ENCODE measurements at regions not wholly inside any gene's neighbourhood (a gene's known extent, or its start where the extent isn't known, plus 50 kb on each side); places are given as distances from the start of the nearest gene placed in this dataset.
"Not testable (repeated sequence)": the region's sequence is repeated elsewhere in the genome, so short reads cannot be mapped to it uniquely, and the experiment has no call there.

DNA sequence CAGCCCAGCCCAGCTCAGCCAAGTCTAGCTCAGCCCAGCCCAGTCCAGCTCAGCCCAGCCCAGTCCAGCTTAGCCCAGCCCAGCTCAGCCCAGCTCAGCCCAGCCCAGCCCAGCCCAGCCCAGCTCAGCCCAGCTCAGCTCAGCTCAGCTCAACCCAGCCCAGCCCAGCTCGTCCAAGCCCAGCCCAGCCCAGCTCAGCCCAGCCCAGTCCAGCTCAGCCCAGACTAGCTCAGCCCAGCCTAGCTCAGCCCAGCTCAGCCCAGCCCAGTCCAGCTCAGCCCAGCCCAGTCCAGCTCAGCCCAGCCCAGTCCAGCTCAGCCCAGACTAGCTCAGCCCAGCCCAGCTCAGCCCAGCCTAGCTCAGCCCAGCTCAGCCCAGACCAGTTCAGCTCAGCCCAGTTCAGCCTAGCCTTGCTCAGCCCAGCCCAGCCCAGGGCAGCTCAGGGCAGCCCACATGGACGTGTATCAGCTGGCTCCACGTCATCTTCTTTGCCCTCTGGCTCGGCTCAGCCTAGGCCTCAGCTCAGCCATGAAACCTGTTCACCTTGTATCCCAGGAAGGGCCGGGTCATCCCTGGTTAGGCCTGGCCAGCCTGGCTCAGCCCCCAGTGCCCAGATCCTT, 185.6 kb downstream of the TMEM121 start:
- H3K4me2 ChIP-seq (ENCODE audit: low read length): no peak overlapping the region
- no peaks in the 10 kb centered on the region for H3K27me3 ChIP-seq (ENCODE audit: control insufficient read depth, low read length)
- no peaks in the 10 kb centered on the region for H3K79me2 ChIP-seq (ENCODE audit: control insufficient read depth, low read length)
- H3K36me3 ChIP-seq (ENCODE audit: control insufficient read depth, low read length): no peaks in the 10 kb centered on the region
- peaks cover 23% of the 10 kb centered on the region for H3K4me1 ChIP-seq (ENCODE audit: control insufficient read depth, low read length)
- no peaks in the 10 kb centered on the region for H3K9me3 ChIP-seq (ENCODE audit: control insufficient read depth, insufficient read depth, low read length)
- H3F3A ChIP-seq (ENCODE audit: control insufficient read depth, insufficient read depth): no peaks in the 10 kb centered on the region
- TF ChIP-seq EZH2phosphoT487 (IDR thresholded peaks at IDR 0.05; ENCODE audit: borderline replicate concordance, low read length): no peak
- TF ChIP-seq, protein P1, sequence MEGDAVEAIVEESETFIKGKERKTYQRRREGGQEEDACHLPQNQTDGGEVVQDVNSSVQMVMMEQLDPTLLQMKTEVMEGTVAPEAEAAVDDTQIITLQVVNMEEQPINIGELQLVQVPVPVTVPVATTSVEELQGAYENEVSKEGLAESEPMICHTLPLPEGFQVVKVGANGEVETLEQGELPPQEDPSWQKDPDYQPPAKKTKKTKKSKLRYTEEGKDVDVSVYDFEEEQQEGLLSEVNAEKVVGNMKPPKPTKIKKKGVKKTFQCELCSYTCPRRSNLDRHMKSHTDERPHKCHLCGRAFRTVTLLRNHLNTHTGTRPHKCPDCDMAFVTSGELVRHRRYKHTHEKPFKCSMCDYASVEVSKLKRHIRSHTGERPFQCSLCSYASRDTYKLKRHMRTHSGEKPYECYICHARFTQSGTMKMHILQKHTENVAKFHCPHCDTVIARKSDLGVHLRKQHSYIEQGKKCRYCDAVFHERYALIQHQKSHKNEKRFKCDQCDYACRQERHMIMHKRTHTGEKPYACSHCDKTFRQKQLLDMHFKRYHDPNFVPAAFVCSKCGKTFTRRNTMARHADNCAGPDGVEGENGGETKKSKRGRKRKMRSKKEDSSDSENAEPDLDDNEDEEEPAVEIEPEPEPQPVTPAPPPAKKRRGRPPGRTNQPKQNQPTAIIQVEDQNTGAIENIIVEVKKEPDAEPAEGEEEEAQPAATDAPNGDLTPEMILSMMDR (IDR thresholded peaks at IDR 0.05; ENCODE audit: low read depth, low read length, poor library complexity, severe bottlenecking): no peak
- no peaks in the 10 kb centered on the region for H4K20me1 ChIP-seq (ENCODE audit: control insufficient read depth, insufficient read depth, low read depth, low read length)
- H3K4me3 ChIP-seq (ENCODE audit: low read length): no peak overlapping the region
- no peaks in the 10 kb centered on the region for H3K9me2 ChIP-seq (replicated peaks; ENCODE audit: control insufficient read depth, low read length)
- H3K27ac ChIP-seq (ENCODE audit: low read depth, low read length): no peak overlapping the region

DNA sequence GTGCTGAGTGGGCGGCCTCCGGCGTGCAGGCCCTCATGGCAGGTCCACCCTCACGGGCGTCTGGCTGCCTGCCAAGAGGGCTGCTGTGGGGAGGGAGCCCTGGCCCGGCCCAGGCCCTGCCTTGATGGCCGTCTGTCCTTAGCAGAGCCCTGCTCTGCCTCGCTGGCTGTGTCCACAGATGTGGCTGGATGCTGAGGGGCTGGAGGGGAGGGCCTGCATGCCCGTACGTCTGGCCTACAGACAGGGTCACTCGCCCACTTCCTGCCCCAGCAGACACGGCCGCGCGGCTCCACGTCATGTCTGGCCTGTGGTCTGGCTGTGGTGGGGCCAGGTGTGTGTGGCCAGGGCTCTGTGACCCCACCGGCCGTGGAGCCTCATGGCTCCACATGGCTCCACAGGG, 186.3 kb downstream of the TMEM121 start:
- not testable (repeated sequence) for H3K27me3 ChIP-seq (ENCODE audit: control insufficient read depth, low read length); H3K9me3 ChIP-seq (ENCODE audit: control insufficient read depth, insufficient read depth, low read length)

DNA sequence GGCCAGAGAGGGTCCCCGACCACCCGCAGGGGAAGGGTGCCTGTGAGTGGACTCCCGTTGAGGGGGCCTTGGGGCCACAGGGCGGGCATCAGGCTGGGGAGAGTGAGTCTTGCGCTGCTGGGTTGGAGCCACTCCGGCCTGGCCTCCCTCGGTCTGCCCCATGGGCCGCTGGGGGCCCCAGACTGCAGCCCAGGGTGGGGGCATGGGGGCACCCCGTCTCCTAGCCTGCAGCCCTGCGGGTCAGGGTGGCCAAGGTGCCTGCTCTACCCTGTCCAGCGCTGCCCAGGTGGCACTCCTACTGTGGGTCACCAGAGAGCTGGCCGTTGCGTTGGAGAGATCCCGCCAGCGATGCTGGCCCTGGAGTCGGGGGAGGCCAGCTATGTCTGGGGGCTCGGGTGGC, 186.8 kb downstream of the TMEM121 start:
- H3K4me3 ChIP-seq (ENCODE audit: low read length); H3K27me3 ChIP-seq (ENCODE audit: control insufficient read depth, low read length); H3K79me2 ChIP-seq (ENCODE audit: control insufficient read depth, low read length); H3K9me2 ChIP-seq (replicated peaks; ENCODE audit: control insufficient read depth, low read length); H4K20me1 ChIP-seq (ENCODE audit: control insufficient read depth, insufficient read depth, low read depth, low read length); H3K4me2 ChIP-seq (ENCODE audit: low read length); H3K36me3 ChIP-seq (ENCODE audit: control insufficient read depth, low read length); H3K9me3 ChIP-seq (ENCODE audit: control insufficient read depth, insufficient read depth, low read length); H3K27ac ChIP-seq (ENCODE audit: low read depth, low read length); H3F3A ChIP-seq (ENCODE audit: control insufficient read depth, insufficient read depth): not testable (repeated sequence)
- H3K4me1 ChIP-seq (ENCODE audit: control insufficient read depth, low read length): peaks cover 19% of the 10 kb centered on the region

More for the DNA sequence above, 186.3 kb downstream of the TMEM121 start:
- not testable (repeated sequence) for H3K9me2 ChIP-seq (replicated peaks; ENCODE audit: control insufficient read depth, low read length); H3F3A ChIP-seq (ENCODE audit: control insufficient read depth, insufficient read depth); H3K27ac ChIP-seq (ENCODE audit: low read depth, low read length); H3K36me3 ChIP-seq (ENCODE audit: control insufficient read depth, low read length); H4K20me1 ChIP-seq (ENCODE audit: control insufficient read depth, insufficient read depth, low read depth, low read length); H3K4me3 ChIP-seq (ENCODE audit: low read length); H3K79me2 ChIP-seq (ENCODE audit: control insufficient read depth, low read length); H3K4me2 ChIP-seq (ENCODE audit: low read length)
- peaks cover 19% of the 10 kb centered on the region for H3K4me1 ChIP-seq (ENCODE audit: control insufficient read depth, low read length)

DNA sequence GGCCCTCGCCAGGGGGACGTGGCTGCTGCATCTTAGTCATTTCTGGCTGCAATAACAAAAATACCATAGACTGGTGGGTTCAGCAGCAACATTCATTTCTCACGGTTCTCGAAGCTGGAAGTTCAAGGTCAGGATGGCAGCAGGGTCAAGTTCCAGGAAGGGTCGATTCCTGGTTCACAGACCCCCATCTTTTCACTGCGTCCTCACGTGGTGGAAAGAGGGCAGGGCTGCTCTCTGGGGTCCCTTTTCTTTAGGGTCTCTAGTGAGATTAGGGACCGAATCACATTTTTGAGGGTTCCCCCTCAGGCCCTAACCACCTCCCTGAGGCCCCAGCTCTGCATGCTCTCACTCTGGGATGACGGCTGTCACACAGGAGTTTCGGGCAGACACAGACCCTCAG, 187.5 kb downstream of the TMEM121 start:
- not testable (repeated sequence) for H3K27ac ChIP-seq (ENCODE audit: low read depth, low read length); H3K4me3 ChIP-seq (ENCODE audit: low read length); H3K36me3 ChIP-seq (ENCODE audit: control insufficient read depth, low read length); H3K9me2 ChIP-seq (replicated peaks; ENCODE audit: control insufficient read depth, low read length); H3K9me3 ChIP-seq (ENCODE audit: control insufficient read depth, insufficient read depth, low read length); H4K20me1 ChIP-seq (ENCODE audit: control insufficient read depth, insufficient read depth, low read depth, low read length); H3K79me2 ChIP-seq (ENCODE audit: control insufficient read depth, low read length); H3K4me2 ChIP-seq (ENCODE audit: low read length); H3F3A ChIP-seq (ENCODE audit: control insufficient read depth, insufficient read depth); H3K27me3 ChIP-seq (ENCODE audit: control insufficient read depth, low read length)
- peaks cover 12% of the 10 kb centered on the region for H3K4me1 ChIP-seq (ENCODE audit: control insufficient read depth, low read length)

DNA sequence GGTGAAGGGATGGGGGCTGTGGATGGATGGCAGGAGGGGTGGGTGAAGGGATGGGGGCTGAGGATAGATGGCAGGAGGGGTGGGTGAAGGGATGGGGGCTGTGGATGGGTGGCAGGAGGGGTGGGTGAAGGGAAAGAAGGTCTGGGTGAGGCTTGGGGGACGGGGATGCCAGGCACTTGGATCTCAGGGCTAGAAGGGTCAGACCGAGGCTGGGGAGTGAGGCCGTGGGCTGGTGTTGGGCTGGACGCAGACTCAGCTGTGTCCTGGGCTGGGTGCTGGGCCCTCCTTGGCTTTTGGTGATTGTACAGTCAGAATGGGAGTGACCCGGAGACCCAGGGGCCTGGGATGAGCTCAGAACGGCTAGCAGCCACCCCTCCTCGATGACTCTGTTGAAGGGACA, 192.4 kb downstream of the TMEM121 start:
- H3K79me2 ChIP-seq (ENCODE audit: control insufficient read depth, low read length); H4K20me1 ChIP-seq (ENCODE audit: control insufficient read depth, insufficient read depth, low read depth, low read length); H3K36me3 ChIP-seq (ENCODE audit: control insufficient read depth, low read length): not testable (repeated sequence)

DNA sequence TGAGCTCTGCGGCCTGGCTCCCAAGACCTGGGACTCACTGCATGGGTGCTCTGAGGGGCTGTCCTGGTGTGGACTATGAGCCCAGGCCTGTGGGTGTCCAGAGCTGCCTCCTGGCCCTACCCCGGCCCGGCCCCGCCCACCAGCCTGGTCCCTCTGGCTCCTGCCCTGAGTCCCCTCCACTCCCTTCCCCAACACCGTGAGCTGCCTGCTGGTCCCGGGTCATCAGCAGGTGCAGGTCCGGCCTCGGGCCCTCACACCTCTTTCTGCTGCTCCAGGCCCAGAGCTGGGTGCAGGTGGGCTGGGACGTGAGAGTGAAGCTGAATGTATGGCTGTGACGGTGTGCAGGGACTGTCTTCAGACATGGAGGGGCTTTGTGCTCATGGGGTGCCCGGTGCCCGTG, 193.7 kb downstream of the TMEM121 start:
- H3K27me3 ChIP-seq (ENCODE audit: control insufficient read depth, low read length); H3K79me2 ChIP-seq (ENCODE audit: control insufficient read depth, low read length); H3K4me1 ChIP-seq (ENCODE audit: control insufficient read depth, low read length); H3K9me3 ChIP-seq (ENCODE audit: control insufficient read depth, insufficient read depth, low read length); H3K9me2 ChIP-seq (replicated peaks; ENCODE audit: control insufficient read depth, low read length); H3K4me3 ChIP-seq (ENCODE audit: low read length); H3F3A ChIP-seq (ENCODE audit: control insufficient read depth, insufficient read depth); H3K27ac ChIP-seq (ENCODE audit: low read depth, low read length); H3K4me2 ChIP-seq (ENCODE audit: low read length); H4K20me1 ChIP-seq (ENCODE audit: control insufficient read depth, insufficient read depth, low read depth, low read length); H3K36me3 ChIP-seq (ENCODE audit: control insufficient read depth, low read length): not testable (repeated sequence)

More for the DNA sequence above, 192.4 kb downstream of the TMEM121 start:
- not testable (repeated sequence) for H3K27me3 ChIP-seq (ENCODE audit: control insufficient read depth, low read length); H3K9me2 ChIP-seq (replicated peaks; ENCODE audit: control insufficient read depth, low read length); H3K4me3 ChIP-seq (ENCODE audit: low read length); H3K4me2 ChIP-seq (ENCODE audit: low read length); H3F3A ChIP-seq (ENCODE audit: control insufficient read depth, insufficient read depth); H3K9me3 ChIP-seq (ENCODE audit: control insufficient read depth, insufficient read depth, low read length); H3K4me1 ChIP-seq (ENCODE audit: control insufficient read depth, low read length); H3K27ac ChIP-seq (ENCODE audit: low read depth, low read length)

DNA sequence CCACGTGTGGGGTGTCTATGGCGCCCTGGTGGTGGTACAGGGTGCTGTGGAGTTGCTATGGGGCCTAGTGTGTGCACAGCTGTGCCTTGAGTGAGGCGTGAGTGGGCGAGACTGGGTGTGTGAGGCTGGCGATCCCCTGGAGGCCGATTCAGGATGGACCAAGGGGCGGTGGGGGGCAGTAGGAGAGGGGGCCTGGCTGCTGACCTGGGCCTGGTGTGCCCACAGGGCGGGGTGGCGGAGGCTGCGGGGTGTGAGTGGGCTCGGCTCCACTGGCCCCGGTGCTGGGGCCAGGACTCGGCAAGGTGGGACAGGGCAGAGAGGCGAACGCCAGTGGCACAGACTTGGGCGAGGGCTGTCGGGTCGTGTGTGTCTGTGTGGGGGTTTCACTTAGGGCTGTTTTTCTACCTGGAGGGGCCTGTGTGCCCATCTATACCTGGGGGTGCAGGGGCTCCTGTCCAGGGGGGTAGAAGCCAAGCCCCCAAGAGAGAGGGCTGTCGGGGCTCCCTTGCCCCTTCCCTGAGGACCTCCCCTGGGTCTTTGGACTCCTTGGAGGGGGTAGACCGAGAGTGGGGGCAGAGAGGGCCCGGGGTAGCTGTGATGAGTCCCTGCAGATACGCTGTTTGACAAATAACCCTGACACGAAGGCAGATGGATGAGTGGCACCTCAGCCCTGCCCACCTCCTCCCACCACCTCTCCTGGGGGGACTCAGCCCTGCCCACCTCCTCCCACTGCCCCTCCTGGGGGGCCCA, 194.6 kb downstream of the TMEM121 start:
- not testable (repeated sequence) for H3K79me2 ChIP-seq (ENCODE audit: control insufficient read depth, low read length); H3F3A ChIP-seq (ENCODE audit: control insufficient read depth, insufficient read depth); H3K4me2 ChIP-seq (ENCODE audit: low read length); H3K36me3 ChIP-seq (ENCODE audit: control insufficient read depth, low read length); H3K4me3 ChIP-seq (ENCODE audit: low read length); H3K9me2 ChIP-seq (replicated peaks; ENCODE audit: control insufficient read depth, low read length); H3K27ac ChIP-seq (ENCODE audit: low read depth, low read length); H3K9me3 ChIP-seq (ENCODE audit: control insufficient read depth, insufficient read depth, low read length); H3K4me1 ChIP-seq (ENCODE audit: control insufficient read depth, low read length); H3K27me3 ChIP-seq (ENCODE audit: control insufficient read depth, low read length); H4K20me1 ChIP-seq (ENCODE audit: control insufficient read depth, insufficient read depth, low read depth, low read length)

All from DOHH2 (cell line).